ENCODE measurements at regions not wholly inside any gene's neighbourhood (a gene's known extent, or its start where the extent isn't known, plus 50 kb on each side); places are given as distances from the start of the nearest gene placed in this dataset.

- FAIRE-seq (no peak), DNase-seq (ENCODE audit: low read depth) (no peak)
- H3K4me3 ChIP-seq (ENCODE audit: low read depth, low read length) = no peak overlapping the region
- no peaks in the 10 kb centered on the region for H3K36me3 ChIP-seq (ENCODE audit: control insufficient read depth, insufficient read depth, low read length)
- TF ChIP-seq CTCF (IDR thresholded peaks at IDR 0.05; ENCODE audit: insufficient read depth, low read length, severe bottlenecking) = no peak
- H3K27me3 ChIP-seq (ENCODE audit: control insufficient read depth, insufficient read depth, low read length) = no peaks in the 10 kb centered on the region
Observed at GRCh38 chr16:61370564-61370963, 665.7 kb downstream of the CDH8 start.

- FAIRE-seq (no peak), DNase-seq (ENCODE audit: low read depth) (no peak)
- no peak for TF ChIP-seq CTCF (IDR thresholded peaks at IDR 0.05; ENCODE audit: insufficient read depth, low read length, severe bottlenecking)
- H3K36me3 ChIP-seq (ENCODE audit: control insufficient read depth, insufficient read depth, low read length) = no peaks in the 10 kb centered on the region
- no peak overlapping the region for H3K4me3 ChIP-seq (ENCODE audit: low read depth, low read length)
- no peaks in the 10 kb centered on the region for H3K27me3 ChIP-seq (ENCODE audit: control insufficient read depth, insufficient read depth, low read length)
Observed at GRCh38 chr16:61366006-61366405, 670.2 kb downstream of the CDH8 start.

- H3K4me3 ChIP-seq (ENCODE audit: low read depth, low read length) = no peak overlapping the region
- H3K27me3 ChIP-seq (ENCODE audit: control insufficient read depth, insufficient read depth, low read length) = no peaks in the 10 kb centered on the region
- TF ChIP-seq CTCF (IDR thresholded peaks at IDR 0.05; ENCODE audit: insufficient read depth, low read length, severe bottlenecking) = no peak
- no peaks in the 10 kb centered on the region for H3K36me3 ChIP-seq (ENCODE audit: control insufficient read depth, insufficient read depth, low read length)
- DNase-seq (ENCODE audit: low read depth) (no peak), FAIRE-seq (no peak)
Observed at GRCh38 chr16:61364990-61365389, 671.2 kb downstream of the CDH8 start.

- no peak for TF ChIP-seq CTCF (IDR thresholded peaks at IDR 0.05; ENCODE audit: insufficient read depth, low read length, severe bottlenecking)
- no peaks in the 10 kb centered on the region for H3K27me3 ChIP-seq (ENCODE audit: control insufficient read depth, insufficient read depth, low read length)
- no peaks in the 10 kb centered on the region for H3K36me3 ChIP-seq (ENCODE audit: control insufficient read depth, insufficient read depth, low read length)
- FAIRE-seq (no peak), DNase-seq (ENCODE audit: low read depth) (no peak)
- no peak overlapping the region for H3K4me3 ChIP-seq (ENCODE audit: low read depth, low read length)
Observed at GRCh38 chr16:61362585-61362984, 673.7 kb downstream of the CDH8 start.

GRCh38 chr16:61344791-61345190, 691.4 kb downstream of the CDH8 start:
- TF ChIP-seq CTCF (IDR thresholded peaks at IDR 0.05; ENCODE audit: insufficient read depth, low read length, severe bottlenecking) = no peak
- Histone ChIP-seq H3K27me3 (ENCODE audit: control insufficient read depth, insufficient read depth, low read length) (no peaks in the 10 kb centered on the region), H3K4me3 (ENCODE audit: low read depth, low read length) (no peak overlapping the region), H3K36me3 (ENCODE audit: control insufficient read depth, insufficient read depth, low read length) (no peaks in the 10 kb centered on the region)
- DNase-seq (ENCODE audit: low read depth) = no peak
- no peak for FAIRE-seq

- H3K27me3 ChIP-seq (ENCODE audit: control insufficient read depth, insufficient read depth, low read length) = no peaks in the 10 kb centered on the region
- FAIRE-seq (no peak), DNase-seq (ENCODE audit: low read depth) (no peak)
Observed at GRCh38 chr16:61332461-61332860, 703.8 kb downstream of the CDH8 start.

More at GRCh38 chr16:61332461-61332860, 703.8 kb downstream of the CDH8 start:
- Histone ChIP-seq H3K36me3 (ENCODE audit: control insufficient read depth, insufficient read depth, low read length) (no peaks in the 10 kb centered on the region), H3K4me3 (ENCODE audit: low read depth, low read length) (no peak overlapping the region)
- TF ChIP-seq CTCF (IDR thresholded peaks at IDR 0.05; ENCODE audit: insufficient read depth, low read length, severe bottlenecking) = no peak

All from bronchial epithelial cell (primary cell).